DMS53 treated with DMSO at 0.1 percent for 48 hours (cell line): ENCODE measurements at regions not wholly inside any gene's neighbourhood (a gene's known extent, or its start where the extent isn't known, plus 50 kb on each side); places are given as distances from the start of the nearest gene placed in this dataset.
"Not testable (repeated sequence)": the region's sequence is repeated elsewhere in the genome, so short reads cannot be mapped to it uniquely, and the experiment has no call there.

Experiments used
- DNase-seq: peaks from one replicate; lab custom pipeline; 2025; ENCODE audit not compliant: unreplicated experiment; lab: John Stamatoyannopoulos, UW

DNA sequence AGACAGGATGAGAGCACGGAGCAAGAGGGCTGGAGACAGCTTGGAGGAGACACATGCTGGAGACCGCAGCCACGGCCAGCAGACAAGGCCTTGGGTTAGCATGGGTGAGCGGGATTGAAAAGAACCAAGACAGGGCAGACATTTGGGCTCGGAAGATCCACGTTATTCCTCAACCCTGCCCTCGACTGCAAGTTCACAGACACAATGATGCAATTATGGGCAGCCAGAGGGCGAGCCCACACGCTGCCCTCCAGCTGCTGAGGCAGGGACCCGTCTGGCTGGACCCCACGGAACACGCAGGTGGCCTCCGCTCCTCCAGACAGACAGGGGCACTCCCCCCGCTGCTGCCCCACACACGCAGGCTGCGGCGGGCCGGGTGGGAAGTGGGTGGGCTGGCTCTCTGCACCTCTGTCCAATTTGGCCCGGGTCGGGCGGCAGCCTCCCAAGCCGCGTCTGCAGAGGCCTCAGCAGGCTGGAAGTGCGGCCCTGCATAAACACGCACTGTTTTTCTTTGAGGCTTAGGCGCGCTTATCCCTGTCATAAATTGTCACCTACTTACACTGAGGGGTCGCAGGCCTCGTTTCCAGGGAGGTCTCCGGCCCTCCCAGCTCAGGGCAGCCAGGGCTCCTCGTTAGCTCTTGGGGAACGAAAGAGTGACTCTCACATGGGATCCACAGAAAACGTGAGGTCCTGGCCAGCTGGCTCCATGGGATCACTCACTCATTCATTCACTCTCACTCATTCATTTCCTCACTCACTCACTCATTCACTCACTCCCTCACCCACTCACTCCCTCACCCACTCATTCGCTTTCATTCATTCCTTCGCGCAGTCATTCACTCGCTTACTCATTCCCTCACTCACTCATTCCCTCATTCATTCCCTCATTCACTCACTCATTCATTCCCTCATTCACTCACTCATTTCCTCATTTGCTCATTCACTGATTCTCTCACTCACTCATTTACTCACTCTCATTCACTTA is 303.9 kb downstream of the C16orf95 start:
- no peak for DNase-seq

DNA sequence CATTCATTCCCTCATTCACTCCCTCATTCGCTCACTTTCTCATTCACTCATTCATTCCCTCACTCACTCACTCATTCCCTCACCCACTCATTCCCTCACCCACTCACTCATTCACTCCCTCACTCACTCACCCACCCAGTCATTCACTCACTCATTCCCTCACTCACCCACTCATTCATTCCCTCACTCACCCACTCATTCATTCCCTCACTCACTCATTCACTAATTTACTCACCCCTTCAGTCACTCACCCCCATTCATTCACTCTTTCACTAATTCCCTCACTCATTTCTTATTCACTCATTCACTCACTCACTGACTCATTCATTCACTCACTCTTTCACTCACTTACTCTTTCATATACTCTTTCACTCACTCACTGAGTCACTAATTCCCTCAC is 303.1 kb downstream of the C16orf95 start:
- DNase-seq: no peak

DNA sequence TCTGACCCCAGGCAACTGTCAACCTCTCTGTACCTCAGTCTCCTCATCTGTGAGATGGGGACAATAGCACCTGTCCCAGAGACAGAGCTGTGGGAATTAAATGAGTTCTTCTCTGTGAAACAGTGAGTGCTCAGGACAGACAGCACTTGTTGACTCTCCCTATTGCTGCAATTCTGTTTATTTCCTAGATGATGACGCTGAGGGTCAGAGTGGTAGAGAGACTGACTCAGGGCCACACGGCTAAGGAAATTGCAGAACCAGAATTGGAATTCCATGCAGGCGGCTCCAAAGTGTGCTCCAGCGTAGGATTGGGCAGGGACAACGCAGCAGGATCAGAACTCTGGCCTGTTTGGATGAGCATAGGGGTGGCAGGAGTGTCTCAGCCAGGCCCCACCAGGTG is 302.2 kb downstream of the C16orf95 start:
- DNase-seq: no peak

DNA sequence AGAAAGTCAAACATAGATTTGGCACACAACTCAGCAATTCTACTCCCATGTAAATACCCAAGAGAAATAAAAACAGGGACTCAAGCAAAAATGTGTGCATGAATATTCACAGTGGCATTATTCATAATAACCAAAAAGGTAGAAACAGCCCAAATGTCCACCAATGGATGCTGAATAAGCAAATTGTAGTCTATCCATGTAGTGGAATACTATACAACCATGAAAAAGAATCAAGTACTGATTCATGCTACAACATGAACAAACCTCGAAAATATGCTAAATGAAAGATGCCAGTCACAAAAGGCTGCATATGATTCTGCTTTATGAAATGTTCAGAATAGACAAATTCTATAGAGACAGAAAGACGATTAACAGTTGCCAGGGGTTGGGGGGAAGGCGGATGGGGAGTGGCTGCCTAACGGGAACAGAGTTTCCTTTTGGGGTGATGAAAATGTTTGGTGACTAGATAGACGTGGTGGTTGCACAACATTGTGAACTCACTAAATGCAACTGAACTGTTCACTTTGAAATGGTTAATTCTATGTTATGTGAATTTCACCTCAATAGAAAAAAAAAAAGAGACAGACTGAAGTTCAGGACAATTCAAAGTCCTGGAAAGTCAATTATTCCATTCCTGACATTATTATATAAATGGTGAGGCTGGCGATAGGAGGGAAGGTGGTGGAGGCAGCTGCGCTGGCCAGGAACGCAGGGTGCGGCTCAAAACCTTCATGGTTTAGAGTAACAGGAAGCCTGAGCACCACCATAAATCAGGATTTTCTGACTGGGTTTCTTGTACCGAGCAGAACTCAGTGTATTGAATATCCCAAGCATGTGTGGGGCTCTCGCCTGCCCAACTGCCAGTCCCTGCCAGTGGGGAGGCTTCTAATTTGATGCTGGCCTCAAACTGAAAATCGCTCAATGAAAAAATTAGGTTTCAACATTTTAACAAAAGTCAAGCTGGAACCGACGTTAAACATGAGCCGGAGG is 300.9 kb downstream of the C16orf95 start:
- no peak for DNase-seq

DNA sequence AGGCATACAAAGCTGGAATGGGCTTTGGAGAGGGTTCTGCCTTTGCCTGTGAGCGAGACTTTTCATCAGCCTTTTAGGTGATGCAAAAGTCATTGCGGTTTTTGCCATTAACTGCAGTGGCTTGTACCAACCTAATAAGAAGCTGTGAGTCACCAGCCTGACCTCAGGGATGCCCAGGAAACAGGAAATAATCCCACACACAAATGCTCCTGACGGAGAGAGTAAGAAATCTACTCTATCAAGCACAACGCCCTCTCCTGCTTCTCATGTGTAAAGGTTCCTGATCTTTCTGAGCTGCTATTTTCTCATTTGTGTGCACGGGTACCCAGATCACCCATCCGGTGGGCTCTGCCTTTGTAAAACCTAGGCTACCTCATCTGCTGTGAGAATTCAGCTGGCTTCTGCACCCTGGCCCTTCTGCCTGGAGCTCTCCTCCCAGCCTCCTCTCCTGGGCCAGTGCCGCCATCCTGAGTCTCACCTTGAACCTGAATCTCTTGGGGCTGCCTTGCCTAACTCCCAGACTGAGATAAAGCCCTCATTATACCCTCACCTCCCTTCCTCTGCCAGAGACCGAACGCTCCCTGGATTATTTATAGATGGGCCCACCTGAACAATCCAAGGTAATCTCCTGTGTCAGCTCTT is 299.7 kb downstream of the C16orf95 start:
- DNase-seq: no peak

DNA sequence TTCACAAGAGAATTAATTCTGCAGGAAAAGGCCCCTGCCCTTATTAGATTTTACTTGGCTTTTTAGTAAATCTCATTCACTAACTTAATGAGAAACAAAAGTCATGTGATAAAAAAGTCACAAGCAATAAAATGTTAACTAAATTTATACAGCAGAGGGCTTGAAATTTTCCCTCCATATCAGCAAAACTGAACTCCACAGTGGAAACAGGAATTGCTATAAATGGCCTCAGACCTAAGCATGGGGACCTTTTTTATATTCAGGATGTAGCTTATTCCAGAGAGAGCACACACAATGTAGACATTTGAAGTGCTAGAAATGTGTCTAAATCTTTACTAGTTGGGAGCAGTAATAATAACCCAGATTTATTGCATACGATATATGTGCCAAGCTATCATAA is 291.5 kb downstream of the C16orf95 start:
- no peak for DNase-seq

DNA sequence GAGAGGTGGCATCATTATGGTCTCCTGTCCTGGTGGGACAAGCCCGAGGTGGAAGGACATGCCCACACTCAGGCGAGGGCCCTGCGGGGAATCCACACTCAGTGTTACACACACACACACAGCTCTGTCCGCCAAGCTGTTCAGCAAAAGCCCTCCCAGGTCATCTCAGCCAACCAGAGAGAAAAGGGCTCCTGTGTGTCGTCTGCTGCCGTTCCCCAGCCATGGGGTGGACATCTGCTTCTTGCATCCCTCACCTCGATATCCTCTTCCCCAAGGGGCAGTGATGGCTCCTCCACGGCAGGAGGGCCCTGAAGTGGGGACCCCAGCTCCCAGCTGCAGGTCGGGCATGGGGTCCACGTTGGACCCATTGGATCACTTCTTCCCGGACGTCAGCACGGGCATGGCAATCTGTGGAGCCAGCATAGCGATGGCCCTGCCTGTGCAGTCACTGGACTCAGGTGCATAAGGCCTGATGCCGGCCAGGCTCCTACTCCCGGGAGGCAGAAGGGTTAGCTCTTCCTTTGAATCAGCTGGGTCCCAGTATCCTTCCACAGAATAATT is 290.1 kb downstream of the C16orf95 start:
- no peak for DNase-seq

DNA sequence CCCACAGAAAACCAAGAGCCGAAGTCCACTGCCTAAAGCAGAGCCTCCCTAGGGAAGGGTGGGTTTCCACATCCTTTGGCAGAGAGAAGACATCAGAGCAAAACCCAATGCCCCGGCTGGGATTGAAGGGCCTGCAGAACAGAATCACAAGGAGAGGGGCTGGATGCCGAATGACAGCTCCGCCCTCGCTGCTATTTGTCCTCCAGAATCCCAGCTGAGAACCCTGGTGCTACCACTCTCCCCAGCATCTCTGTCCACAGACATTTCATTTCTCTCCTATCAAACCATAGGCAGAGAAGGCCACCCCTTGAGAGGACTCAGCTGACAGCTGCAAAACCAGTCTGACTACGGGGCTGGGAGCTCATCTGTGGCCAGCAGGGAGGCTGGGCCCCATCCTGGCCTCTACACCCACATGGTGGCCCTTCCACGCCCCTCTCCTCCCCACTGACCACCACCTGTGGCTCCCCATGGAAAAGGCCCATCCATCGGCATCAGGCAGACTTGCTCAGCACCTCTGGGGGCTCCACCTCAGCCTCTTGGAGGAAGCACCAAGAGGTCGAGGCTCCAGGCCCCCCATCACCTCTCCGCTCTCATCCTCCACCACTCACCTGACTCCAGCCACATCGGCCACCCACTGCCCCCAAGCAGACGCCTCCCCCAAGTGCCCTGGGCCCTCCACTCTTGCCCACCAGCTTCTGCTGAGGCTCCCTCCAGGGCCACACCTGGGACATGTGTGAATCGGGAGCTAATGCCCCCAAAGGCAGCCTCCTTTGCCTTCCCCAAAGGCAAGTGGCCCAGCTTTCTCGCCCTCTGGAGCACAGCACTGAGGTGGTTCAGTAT is 288.5 kb downstream of the C16orf95 start:
- DNase-seq: no peak

DNA sequence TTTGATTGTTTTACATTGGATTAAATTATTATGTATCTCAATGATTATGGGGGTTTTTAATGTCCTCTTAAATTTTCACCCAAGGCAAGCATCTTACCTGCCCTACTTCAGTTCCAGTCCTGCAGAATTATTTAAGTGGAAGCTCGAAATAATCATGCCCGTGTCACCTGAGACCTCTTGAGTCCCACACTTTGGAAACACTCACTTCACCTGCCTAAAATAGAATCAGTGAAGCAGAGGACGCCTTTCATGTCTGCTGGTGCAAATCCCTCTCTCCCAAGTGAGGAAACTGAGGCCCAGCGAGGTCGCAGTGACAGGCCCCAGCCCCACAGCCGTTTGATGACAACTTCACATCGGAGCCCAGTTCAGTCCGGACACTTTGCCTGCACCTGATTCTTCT is 284.6 kb downstream of the C16orf95 start:
- DNase-seq: no peak

DNA sequence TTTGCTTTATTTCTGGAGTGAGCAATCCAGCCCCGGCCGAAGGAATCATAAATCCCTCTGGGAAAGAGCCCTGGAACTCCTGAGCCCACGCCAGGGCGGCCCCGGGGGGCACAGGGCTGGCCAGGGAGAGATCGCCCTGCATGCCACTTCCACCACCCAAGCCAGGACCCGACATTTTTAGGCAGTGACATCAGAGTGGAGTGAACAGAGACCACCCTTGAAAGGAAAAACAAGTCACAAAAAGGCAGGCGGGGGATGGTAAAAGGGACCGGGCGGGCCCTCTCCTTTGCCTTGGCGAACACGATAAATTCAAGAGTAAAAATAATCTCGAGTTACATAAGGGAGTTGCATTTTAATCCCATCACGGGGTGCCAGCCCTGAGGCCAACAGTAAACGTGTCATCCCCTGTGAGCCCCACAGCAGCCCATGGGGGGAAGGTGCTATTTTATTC is 284.1 kb downstream of the C16orf95 start:
- no peak for DNase-seq

DNA sequence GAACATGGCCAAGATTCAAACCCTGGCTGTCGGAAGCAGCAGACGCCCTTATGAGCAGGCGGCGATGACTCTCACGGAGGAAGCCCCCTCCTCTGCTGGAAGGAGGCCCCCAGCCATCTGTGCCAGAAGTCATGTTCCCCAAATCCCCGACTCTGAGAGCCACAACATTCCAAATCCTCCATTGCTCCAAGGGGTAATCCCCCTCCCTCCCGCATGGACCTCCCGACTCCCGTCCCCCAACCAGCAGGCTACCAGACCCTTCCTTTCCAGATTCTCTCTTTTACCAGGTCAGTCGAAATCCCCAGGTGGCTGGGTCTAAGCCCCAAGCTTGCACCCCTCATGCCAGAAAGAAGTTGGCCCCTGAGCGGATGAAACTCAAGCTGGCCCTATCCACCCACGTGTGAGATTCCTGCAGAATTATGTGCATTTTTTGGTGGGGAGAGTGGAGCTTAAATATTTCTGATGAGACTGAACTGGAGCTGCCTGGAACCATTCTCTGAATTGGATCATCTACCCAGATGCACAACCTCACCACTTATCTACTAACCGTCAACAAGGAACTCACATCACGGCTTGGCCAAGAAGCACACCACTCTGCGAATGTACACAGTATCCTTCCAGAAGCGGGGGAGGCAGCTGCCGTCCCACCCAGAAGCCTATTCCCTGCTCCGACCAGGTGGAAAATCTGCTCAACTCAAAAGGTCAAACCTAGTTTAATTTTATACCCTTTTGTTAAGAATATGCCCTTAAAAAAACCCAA is 283.5 kb downstream of the C16orf95 start:
- DNase-seq: no peak

DNA sequence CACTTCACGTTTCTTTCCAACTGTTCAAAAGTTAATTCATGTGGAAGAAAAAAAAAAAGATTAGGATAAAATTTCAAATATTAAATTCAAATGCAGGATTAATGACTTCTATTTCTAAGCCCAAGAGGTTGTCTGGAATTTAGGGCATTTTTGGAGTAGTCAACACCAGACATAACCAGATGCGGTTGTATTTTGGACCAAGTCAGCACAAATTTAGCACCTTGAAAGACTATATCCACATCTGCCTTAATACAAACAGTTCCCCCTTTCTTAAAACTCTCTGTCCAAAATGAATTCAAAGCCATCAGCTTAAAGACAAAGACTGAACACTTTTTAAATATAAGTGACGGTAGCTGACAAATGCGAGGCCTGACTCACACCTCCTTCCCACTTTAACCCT is 282.9 kb downstream of the C16orf95 start:
- no peak for DNase-seq

DNA sequence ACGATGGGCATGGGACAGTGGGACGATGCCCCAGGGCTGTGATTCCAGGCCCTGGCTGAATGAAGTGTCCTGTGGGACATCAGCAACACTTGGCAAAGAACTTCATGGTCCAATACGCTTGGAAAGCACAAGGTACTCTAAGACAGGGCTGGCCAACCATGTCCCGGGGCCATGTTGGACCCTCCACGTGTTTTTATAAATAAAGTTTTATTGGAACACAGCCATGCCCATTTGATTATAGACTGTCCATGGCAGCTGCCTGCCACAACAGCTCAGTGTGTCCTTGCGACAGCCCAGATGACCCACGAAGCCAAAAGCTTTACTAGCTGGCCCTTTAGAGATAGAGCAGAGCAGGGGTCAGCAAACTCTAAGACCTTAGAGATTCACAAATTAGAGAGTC is 282.1 kb downstream of the C16orf95 start:
- DNase-seq: no peak

DNA sequence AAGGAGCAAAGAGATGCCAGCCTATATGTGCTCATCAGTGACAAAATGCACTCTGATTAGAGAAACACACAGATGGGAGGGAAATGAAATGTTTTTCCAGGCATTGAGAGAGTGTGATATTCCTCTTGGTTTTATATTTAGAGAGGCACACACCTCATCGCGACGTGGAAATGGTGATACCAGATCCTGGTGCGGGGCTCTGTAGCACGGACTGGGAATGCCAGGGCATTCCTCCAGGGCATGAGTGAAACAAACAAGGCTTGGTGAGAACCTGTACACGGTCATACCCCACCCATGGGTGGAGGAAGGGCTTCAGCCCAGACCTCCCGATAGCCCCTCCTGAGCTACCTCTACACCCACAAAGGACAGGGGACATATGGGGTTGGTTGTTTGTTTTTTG is 280.2 kb downstream of the C16orf95 start:
- no peak for DNase-seq

DNA sequence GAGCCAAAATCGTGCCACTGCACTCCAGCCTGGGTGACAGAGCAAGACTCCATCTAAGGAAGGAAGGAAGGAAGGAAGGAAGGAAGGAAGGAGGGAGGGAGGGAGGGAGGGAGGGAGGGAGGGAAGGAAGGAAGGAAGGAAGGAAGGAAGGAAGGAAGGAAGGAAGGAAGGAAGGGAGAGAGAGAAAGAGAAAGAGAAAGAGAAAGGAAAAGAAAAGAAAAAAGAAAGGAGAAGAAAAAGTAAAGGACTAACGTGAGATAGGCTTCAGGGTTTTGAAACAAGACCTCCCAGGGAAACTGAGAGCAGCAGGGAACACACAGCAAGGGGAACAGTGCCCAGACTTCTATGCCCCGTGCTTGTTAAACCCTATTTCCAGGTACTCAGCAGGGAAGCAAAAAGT is 278.7 kb downstream of the C16orf95 start:
- DNase-seq: not testable (repeated sequence)

DNA sequence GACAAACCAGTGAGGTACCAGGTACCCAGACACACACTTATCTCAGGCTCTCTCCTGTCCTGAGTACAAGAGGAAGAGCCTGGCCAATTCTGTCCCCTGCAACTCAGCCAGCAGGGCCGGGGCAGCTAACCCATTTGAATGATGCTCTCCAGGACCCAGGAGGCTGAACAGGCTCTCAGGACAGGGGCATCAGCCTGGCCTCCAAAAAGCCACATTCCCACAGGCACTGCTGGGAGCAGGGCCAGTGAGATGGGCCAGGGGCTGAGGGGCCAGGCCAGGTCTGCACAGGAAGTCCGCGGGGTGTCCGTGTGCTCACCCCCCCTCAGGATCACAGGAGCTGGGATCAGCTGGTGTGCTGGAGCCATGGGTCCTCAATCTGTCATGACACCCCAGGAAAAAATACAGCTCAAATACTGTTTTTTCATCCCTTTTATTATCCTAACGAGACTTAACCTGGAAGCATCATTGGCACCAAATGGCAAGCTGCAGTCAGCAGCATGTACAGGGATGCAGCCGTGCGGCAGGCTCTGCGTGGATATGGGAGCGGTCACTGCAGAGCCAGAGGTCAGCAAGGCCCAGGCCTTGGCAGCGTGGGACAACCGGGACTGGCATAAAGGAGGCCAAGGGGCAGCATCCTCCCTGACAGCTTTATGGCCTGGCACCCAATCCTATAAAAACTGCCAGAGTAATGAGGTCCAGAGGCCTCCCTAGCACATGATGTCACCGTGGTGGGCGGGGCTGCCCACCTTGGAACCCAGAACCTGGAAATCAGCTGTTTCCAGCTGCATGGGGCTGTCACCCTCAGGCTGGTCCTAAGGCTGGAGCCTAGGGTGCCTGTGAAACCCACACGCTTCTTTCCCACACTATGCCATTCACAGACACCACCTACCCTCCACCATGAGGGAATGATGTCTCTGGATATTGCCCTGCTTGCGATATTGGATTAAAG is 276.7 kb downstream of the C16orf95 start:
- DNase-seq: no peak

DNA sequence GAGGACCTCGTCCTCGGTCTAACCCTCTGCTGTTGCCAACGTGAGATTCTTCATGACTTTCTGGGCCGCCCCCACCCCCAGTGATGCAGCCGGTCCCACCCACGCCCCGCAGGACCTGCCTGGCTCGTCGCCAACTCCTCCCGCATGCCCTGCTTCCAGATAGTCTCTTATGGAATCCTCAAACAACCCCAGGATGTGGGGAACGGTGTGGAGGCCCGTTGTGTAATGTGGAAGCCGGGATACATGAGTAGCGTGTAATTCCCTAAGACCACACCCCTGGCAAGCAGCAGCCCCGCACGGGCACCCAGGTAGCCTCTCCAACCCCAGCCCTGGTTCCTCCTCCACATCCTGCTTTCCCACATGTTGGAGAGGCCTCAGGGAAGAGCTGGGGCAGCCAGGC is 275.9 kb downstream of the C16orf95 start:
- no peak for DNase-seq
